Activated CD4-positive, alpha-beta T cell treated with anti-CD3 and anti-CD28 coated beads for 36 hours (primary cell): ENCODE measurements at regions not wholly inside any gene's neighbourhood (a gene's known extent, or its start where the extent isn't known, plus 50 kb on each side); places are given as distances from the start of the nearest gene placed in this dataset.

Source experiments
- ATAC-seq: fragments of 200-7000 bp; cut with Tn5 transposase; one replicate; pipeline ENCODE4 v1.10.0; 2021; ENCODE audit warnings: mild to moderate bottlenecking, moderate library complexity
- CTCF ChIA-PET: fragments of 350-600 bp; sonication (Branson Sonifier 250); formaldehyde crosslinking; loops from one replicate; lab custom pipeline; 2021; ENCODE audit warnings: antibody characterized with exemption; lab: Charles Lee
- POLR2A ChIA-PET: fragments of 350-600 bp; sonication (Branson Sonifier 250); formaldehyde crosslinking; loops from one replicate; lab custom pipeline; 2021; ENCODE audit warnings: antibody characterized with exemption, inconsistent platforms; lab: Charles Lee
- DNase-seq: peaks from one replicate; pipeline ENCODE4 v3.0.0-alpha.2; 2020
- H3K27ac Mint-ChIP-seq: one replicate; pipeline ENCODE4 v1.8.0; 2021; ENCODE audit warnings: mixed read lengths
- H3K27me3 Mint-ChIP-seq: one replicate; pipeline ENCODE4 v1.8.0; 2021; ENCODE audit warnings: mixed read lengths
- H3K36me3 Mint-ChIP-seq: one replicate; pipeline ENCODE4 v1.8.0; 2021; ENCODE audit warnings: low read depth, mixed read lengths
- H3K4me1 Mint-ChIP-seq: one replicate; pipeline ENCODE4 v1.8.0; 2021; ENCODE audit warnings: mixed read lengths
- H3K4me3 Mint-ChIP-seq: one replicate; pipeline ENCODE4 v1.8.0; 2021; ENCODE audit warnings: mild to moderate bottlenecking, moderate library complexity, mixed read lengths
- H3K9me3 Mint-ChIP-seq: one replicate; pipeline ENCODE4 v1.8.0; 2021; ENCODE audit warnings: low read depth, mixed read lengths
- intact Hi-C, 2 experiments: fragments of 100-400 bp; cut with DNase I in 1 of 2; cut with micrococcal nuclease in 1 of 2; formaldehyde crosslinking; loops; one replicate each; pipeline versions ENCODE4 v1.14.2 to v1.15.1; 2022 to 2024; cut with DNase I, micrococcal nuclease

- Mint-ChIP-seq H3K27me3 (peaks cover 14% of the 10 kb centered on the region), H3K27ac (no peak overlapping the region), H3K9me3 (no peaks in the 10 kb centered on the region), H3K36me3 (no peaks in the 10 kb centered on the region), H3K4me1 (no peaks in the 10 kb centered on the region), H3K4me3 (no peak overlapping the region)
- no peak for ATAC-seq
- ChIA-PET CTCF (no interaction called here), POLR2A (no interaction called here)
- no peak for DNase-seq
- intact Hi-C loops = no loop called here
These were observed 317.3 kb upstream of the MGAT5 start for GRCh38 chr2:133936601-133937000.

- Mint-ChIP-seq H3K4me3 (no peak overlapping the region), H3K4me1 (no peaks in the 10 kb centered on the region), H3K27me3 (peaks cover 13% of the 10 kb centered on the region), H3K9me3 (no peaks in the 10 kb centered on the region), H3K27ac (no peak overlapping the region), H3K36me3 (no peaks in the 10 kb centered on the region)
- intact Hi-C loops = no loop called here
- CTCF ChIA-PET = interaction anchor here (0.6 kb wide), 2 partner anchors 85 to 1581 kb away, joined by 3 to 4 read pairs; no protein-coding TSS in a partner anchor
- ATAC-seq (no peak), DNase-seq (no peak)
- POLR2A ChIA-PET = interaction anchor here (0.6 kb wide), 1 partner anchor 138 kb away, joined by 3 read pairs; no protein-coding TSS in a partner anchor
These were observed 316.2 kb upstream of the MGAT5 start for GRCh38 chr2:133937669-133938068.

- DNase-seq (no peak), ATAC-seq (no peak)
- CTCF ChIA-PET = no interaction called here
- no peak overlapping the region for H3K27ac Mint-ChIP-seq
- peaks cover 15% of the 10 kb centered on the region for H3K27me3 Mint-ChIP-seq
- H3K4me3 Mint-ChIP-seq = no peak overlapping the region
- H3K4me1 Mint-ChIP-seq = no peaks in the 10 kb centered on the region
- intact Hi-C loops = no loop called here
- H3K36me3 Mint-ChIP-seq = no peaks in the 10 kb centered on the region
- H3K9me3 Mint-ChIP-seq = no peaks in the 10 kb centered on the region
- POLR2A ChIA-PET = no interaction called here
These were observed 313.7 kb upstream of the MGAT5 start for GRCh38 chr2:133940134-133940533.

- no peaks in the 10 kb centered on the region for H3K4me1 Mint-ChIP-seq
- intact Hi-C loops = no loop called here
- ATAC-seq (no peak), DNase-seq (no peak)
- no peak overlapping the region for H3K27ac Mint-ChIP-seq
- no peak overlapping the region for H3K4me3 Mint-ChIP-seq
- H3K27me3 Mint-ChIP-seq = peaks cover 12% of the 10 kb centered on the region
- ChIA-PET CTCF (no interaction called here), POLR2A (no interaction called here)
- no peaks in the 10 kb centered on the region for H3K36me3 Mint-ChIP-seq
- no peaks in the 10 kb centered on the region for H3K9me3 Mint-ChIP-seq
These were observed 312.2 kb upstream of the MGAT5 start for GRCh38 chr2:133941666-133942065.

- ChIA-PET POLR2A (no interaction called here), CTCF (no interaction called here)
- Mint-ChIP-seq H3K4me1 (no peaks in the 10 kb centered on the region), H3K9me3 (no peaks in the 10 kb centered on the region), H3K36me3 (no peaks in the 10 kb centered on the region), H3K4me3 (no peak overlapping the region), H3K27ac (no peak overlapping the region), H3K27me3 (peaks cover 11% of the 10 kb centered on the region)
- ATAC-seq (no peak), DNase-seq (no peak)
- intact Hi-C loops = no loop called here
These were observed 311.5 kb upstream of the MGAT5 start for GRCh38 chr2:133942398-133942797.

- no peaks in the 10 kb centered on the region for H3K36me3 Mint-ChIP-seq
- no peak overlapping the region for H3K27ac Mint-ChIP-seq
- ChIA-PET POLR2A (no interaction called here), CTCF (no interaction called here)
- no peak for ATAC-seq
- H3K4me3 Mint-ChIP-seq = no peak overlapping the region
- no peaks in the 10 kb centered on the region for H3K4me1 Mint-ChIP-seq
- H3K27me3 Mint-ChIP-seq = peaks cover 10% of the 10 kb centered on the region
- H3K9me3 Mint-ChIP-seq = no peaks in the 10 kb centered on the region
- intact Hi-C loops = no loop called here
- no peak for DNase-seq
These were observed 310.8 kb upstream of the MGAT5 start for GRCh38 chr2:133943108-133943507.

GRCh38 chr2:133945089-133945488, 308.8 kb upstream of the MGAT5 start:
- H3K4me3 Mint-ChIP-seq = no peak overlapping the region
- POLR2A ChIA-PET = no interaction called here
- intact Hi-C loops = no loop called here
- no peaks in the 10 kb centered on the region for H3K4me1 Mint-ChIP-seq
- DNase-seq (no peak), ATAC-seq (no peak)
- H3K36me3 Mint-ChIP-seq = no peaks in the 10 kb centered on the region
- CTCF ChIA-PET = no interaction called here
- peaks cover 3% of the 10 kb centered on the region for H3K27me3 Mint-ChIP-seq
- no peaks in the 10 kb centered on the region for H3K9me3 Mint-ChIP-seq
- H3K27ac Mint-ChIP-seq = no peak overlapping the region

GRCh38 chr2:133947057-133947456, 306.8 kb upstream of the MGAT5 start:
- DNase-seq = no peak
- intact Hi-C loops = no loop called here
- ATAC-seq = no peak
- no peaks in the 10 kb centered on the region for H3K4me1 Mint-ChIP-seq
- H3K27me3 Mint-ChIP-seq = peaks cover 3% of the 10 kb centered on the region
- CTCF ChIA-PET = no interaction called here
- no peak overlapping the region for H3K27ac Mint-ChIP-seq
- no peaks in the 10 kb centered on the region for H3K36me3 Mint-ChIP-seq
- H3K9me3 Mint-ChIP-seq = no peaks in the 10 kb centered on the region
- H3K4me3 Mint-ChIP-seq = no peak overlapping the region
- POLR2A ChIA-PET = no interaction called here

- no peak for ATAC-seq
- ChIA-PET CTCF (no interaction called here), POLR2A (no interaction called here)
- DNase-seq = no peak
- Mint-ChIP-seq H3K4me3 (no peak overlapping the region), H3K36me3 (no peaks in the 10 kb centered on the region), H3K9me3 (no peaks in the 10 kb centered on the region), H3K27me3 (peaks cover 3% of the 10 kb centered on the region), H3K4me1 (no peaks in the 10 kb centered on the region), H3K27ac (no peak overlapping the region)
- intact Hi-C loops = no loop called here
These were observed 305.1 kb upstream of the MGAT5 start for GRCh38 chr2:133948610-133949290.

- Mint-ChIP-seq H3K4me1 (no peaks in the 10 kb centered on the region), H3K27ac (no peak overlapping the region), H3K36me3 (no peaks in the 10 kb centered on the region), H3K27me3 (peaks cover 3% of the 10 kb centered on the region), H3K9me3 (no peaks in the 10 kb centered on the region), H3K4me3 (no peak overlapping the region)
- POLR2A ChIA-PET = no interaction called here
- ATAC-seq (no peak), DNase-seq (no peak)
- intact Hi-C loops = no loop called here
- CTCF ChIA-PET = no interaction called here
These were observed 304.3 kb upstream of the MGAT5 start for GRCh38 chr2:133949595-133949994.

- ATAC-seq = no peak
- intact Hi-C loops = no loop called here
- no peak overlapping the region for H3K27ac Mint-ChIP-seq
- H3K27me3 Mint-ChIP-seq = peaks cover 5% of the 10 kb centered on the region
- no peaks in the 10 kb centered on the region for H3K36me3 Mint-ChIP-seq
- no peaks in the 10 kb centered on the region for H3K4me1 Mint-ChIP-seq
- no peaks in the 10 kb centered on the region for H3K9me3 Mint-ChIP-seq
- CTCF ChIA-PET = no interaction called here
- POLR2A ChIA-PET = no interaction called here
- no peak for DNase-seq
- H3K4me3 Mint-ChIP-seq = no peak overlapping the region
These were observed 302.7 kb upstream of the MGAT5 start for GRCh38 chr2:133951209-133951608.

GRCh38 chr2:133952420-133952819, 301.5 kb upstream of the MGAT5 start:
- peaks cover 9% of the 10 kb centered on the region for H3K27me3 Mint-ChIP-seq

More at GRCh38 chr2:133952420-133952819, 301.5 kb upstream of the MGAT5 start:
- Mint-ChIP-seq H3K9me3 (no peaks in the 10 kb centered on the region), H3K36me3 (no peaks in the 10 kb centered on the region), H3K27ac (no peak overlapping the region), H3K4me1 (no peaks in the 10 kb centered on the region), H3K4me3 (no peak overlapping the region)
- DNase-seq (no peak), ATAC-seq (no peak)
- POLR2A ChIA-PET = no interaction called here
- intact Hi-C loops = no loop called here
- CTCF ChIA-PET = no interaction called here
